GM12874 (cell line): ENCODE measurements at regions not wholly inside any gene's neighbourhood (a gene's known extent, or its start where the extent isn't known, plus 50 kb on each side); places are given as distances from the start of the nearest gene placed in this dataset.

Experiments
- TF ChIP-seq, protein P1 (sequence below): IDR thresholded peaks from 2 replicates; pipeline ENCODE4 v1.5.1; 2011; ENCODE audit warnings: low read depth, mild to moderate bottlenecking, control low read depth, low read length, moderate library complexity; ENCODE audit not compliant: insufficient read depth

DNA sequence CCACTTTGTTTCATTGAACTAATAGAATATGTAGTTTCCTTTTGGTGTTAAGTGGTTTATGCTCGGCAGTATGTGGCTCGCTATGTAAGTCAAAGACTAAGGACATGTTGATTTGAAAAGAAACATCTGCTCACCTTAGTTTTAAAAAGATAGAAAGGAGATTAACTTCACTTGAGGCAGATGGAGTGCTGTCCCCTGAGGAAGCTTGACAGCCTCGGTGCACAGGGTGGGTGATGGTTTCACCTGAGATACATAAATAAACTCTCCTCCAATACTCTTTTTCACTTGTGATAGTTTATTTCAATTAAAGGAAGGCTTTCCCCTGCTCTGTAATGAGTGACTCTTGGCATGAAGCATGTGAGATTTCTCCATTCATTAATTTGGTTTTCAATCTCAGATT, 70.8 kb upstream of the FMN2 start:
- TF ChIP-seq, protein P1, sequence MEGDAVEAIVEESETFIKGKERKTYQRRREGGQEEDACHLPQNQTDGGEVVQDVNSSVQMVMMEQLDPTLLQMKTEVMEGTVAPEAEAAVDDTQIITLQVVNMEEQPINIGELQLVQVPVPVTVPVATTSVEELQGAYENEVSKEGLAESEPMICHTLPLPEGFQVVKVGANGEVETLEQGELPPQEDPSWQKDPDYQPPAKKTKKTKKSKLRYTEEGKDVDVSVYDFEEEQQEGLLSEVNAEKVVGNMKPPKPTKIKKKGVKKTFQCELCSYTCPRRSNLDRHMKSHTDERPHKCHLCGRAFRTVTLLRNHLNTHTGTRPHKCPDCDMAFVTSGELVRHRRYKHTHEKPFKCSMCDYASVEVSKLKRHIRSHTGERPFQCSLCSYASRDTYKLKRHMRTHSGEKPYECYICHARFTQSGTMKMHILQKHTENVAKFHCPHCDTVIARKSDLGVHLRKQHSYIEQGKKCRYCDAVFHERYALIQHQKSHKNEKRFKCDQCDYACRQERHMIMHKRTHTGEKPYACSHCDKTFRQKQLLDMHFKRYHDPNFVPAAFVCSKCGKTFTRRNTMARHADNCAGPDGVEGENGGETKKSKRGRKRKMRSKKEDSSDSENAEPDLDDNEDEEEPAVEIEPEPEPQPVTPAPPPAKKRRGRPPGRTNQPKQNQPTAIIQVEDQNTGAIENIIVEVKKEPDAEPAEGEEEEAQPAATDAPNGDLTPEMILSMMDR, result no peak

DNA sequence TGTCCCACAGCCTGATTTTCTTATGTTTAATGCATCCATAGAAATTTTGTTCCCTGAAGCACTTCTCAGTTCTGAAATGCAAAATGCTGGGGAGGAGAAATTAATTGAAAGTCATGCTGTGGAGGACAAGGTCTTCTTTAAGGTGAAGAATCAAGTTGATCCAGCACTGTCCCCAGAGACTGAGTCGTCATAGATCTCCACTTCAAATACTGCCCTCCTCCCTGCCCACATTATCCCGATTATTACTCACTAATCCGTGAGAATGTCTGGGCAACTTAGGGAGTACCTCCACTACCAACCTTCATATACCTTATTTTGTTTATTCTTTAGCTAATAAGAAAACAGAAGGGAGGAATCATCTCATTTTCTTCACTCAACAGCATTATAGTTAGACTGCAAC, 70.0 kb upstream of the FMN2 start:
- TF ChIP-seq, protein P1, result no peak

DNA sequence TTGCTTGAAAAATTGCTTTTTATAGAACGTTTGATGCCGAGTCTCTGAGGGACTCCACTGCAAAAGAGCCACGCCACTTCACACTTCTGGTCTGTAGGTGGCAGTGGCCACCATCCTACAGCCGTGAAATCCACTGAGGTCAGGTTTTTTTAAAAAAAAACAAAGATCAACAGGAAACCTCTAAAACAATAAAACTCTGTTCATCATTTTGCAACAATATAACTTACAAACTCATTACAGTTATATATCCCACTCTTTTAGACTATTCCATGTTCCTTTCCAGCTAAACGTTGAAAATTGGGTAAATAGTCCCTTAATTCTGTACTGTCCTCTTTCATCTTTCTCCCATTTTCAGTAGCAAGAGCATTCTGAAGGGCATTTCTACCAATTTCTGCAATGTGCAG, 64.6 kb upstream of the FMN2 start:
- TF ChIP-seq, protein P1, result peak; percentile 60

DNA sequence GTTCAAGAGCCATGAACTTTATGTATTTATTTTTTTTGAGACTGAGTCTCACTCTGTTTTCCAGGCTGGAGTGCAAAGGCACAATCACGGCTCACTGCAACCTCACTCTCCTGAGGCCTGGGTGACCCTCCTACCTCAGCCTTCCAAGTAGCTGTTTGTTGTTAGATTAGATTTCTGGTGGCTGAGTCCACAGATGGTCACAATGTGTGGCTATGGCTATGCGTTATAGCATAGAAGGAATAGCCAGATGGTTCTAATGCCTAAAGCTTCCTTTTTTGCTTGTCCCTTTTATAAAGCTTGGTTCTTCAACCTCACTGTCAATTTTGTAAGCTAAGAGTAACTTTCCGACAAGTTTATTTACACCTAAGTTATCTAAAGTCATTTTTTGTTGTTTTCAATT, 62.3 kb upstream of the FMN2 start:
- TF ChIP-seq, protein P1, result no peak

DNA sequence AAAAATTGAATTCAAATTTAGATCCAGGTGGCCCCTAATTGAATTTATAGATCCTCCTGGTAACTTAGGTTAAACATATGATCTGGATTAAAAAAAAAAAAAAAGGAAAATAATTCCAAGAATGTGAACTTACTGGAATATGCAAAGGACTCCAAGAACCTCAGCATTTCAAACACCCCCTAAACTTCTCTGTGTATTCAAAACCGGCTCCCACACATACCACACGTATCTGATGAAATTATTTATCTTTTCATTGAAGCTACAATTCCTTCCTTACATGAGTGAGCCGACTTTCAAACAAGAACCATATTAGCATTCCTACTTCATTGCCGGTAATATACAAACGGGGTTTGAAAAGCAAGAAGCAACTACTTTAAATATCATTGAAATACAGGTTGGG, 61.4 kb upstream of the FMN2 start:
- TF ChIP-seq, protein P1, result no peak

DNA sequence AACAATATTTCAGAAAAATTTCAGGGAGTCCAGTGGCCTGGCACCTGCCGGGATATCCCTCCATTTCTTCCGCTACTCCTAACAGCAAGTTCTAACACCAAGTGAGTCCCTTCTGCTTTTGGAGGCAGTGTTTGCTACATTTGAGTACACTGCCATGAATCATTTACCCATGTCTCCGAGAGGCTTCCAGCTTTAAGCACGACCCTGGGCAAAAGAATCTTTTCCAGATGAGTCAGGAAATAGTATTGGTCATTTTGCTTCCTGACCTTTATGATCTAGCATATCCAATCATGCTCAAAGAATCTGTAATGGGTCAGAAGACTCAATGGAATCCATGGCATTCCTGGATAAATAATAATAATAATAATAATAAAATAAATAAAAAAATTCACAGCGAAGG, 60.7 kb upstream of the FMN2 start:
- TF ChIP-seq, protein P1, result no peak

DNA sequence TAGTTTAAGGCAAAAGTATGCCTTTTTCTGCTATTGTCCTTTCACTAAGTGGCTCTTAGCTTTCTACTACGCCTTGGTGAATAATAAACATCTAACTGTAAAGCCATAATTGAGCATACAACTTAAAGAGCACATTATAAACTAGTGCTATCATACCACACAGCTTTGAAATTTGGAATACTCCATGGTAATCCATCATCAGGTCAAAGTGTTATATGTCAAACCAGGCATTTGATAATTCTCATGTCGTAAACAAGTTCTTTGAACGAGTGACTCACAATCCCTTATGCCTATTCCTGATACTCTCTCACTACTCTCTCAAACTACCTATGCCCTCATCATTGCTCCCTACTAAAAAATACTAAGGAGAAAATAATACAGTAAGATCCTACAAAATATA, 60.3 kb upstream of the FMN2 start:
- TF ChIP-seq, protein P1, result no peak

DNA sequence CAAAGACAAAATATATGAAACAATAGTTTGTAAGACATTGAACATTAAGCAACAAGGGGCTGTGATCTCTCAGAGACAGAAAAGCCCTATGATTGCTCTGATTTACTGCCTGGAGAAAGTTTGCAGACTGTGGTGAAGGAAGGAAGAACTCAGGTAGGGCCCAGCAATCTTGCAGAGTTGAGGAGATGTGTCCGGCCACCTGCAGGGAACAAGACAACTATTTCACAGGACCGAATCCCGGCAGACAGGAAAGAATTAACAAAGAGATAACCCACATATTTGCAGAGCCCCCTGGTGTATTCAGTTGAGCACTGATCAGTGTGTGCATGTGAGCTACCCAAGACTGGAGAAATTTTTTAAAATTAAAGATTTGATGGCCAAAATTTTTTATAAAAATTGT, 58.3 kb upstream of the FMN2 start:
- TF ChIP-seq, protein P1, result no peak
